ENCODE measurements at regions not wholly inside any gene's neighbourhood (a gene's known extent, or its start where the extent isn't known, plus 50 kb on each side); places are given as distances from the start of the nearest gene placed in this dataset.
"Not testable (repeated sequence)": the region's sequence is repeated elsewhere in the genome, so short reads cannot be mapped to it uniquely, and the experiment has no call there.

DNA sequence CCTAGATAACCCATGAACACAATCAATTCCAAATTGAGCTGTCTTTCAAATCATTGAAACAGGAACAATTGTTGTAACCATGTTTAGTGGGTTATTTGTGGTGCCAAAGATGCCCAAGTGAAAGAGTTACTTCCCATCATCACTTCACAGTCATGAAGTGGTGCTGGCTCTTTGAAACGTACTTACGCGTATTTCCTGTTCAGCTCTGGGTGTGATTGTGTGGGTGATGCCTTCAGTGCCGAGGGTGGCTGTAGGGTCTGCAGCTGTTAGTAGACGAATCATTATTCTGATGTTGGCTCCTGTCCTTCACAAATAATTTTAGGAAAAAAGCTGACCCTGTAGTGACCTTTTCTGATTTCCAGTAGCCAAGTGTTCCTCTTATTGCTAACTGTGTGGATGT lies 323.1 kb upstream of the KIAA1217 start:
- no peak for DNase-seq

DNA sequence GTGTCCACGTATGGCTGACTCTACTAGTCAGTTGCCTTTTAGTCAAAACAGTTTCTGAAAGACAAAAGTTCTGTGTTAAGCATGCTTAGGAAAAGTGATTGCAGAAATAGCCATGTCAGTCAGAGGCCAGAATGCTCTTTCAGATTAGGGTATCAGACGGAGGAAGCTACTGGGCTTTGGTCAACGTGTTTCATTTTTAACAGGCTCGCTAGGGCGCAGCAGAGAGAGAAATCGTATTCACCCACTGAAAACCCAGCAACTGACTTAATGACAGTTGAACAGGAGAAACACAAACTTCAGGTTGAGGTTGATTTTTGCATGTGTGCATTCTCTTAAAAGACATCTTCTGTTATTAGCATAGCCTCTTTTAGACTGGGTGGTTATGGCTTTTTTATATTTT lies 322.6 kb upstream of the KIAA1217 start:
- no peak for DNase-seq

GRCh38 chr10:23891301-23891700 lies 317.6 kb upstream of the KIAA1217 start:
- no peak for DNase-seq

DNA sequence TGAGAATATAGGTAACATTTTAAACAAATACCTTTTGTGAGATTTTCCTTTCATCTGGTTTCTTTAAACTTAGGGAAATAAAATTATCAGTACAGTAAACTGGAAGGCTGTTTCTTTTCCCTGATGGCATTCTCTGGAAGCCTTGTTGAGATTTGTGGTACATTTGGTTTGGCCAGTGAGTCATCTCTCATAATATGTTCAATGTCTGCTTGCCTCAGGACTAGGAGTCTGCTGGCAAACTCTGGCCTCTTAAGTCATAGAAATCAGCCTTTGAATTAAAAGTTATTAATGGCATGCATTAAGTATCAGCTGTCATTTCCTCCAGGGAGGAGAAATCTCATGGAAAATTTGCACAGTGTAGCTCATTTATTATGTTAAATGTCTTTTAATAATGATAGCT lies 316.6 kb upstream of the KIAA1217 start:
- DNase-seq: no peak

DNA sequence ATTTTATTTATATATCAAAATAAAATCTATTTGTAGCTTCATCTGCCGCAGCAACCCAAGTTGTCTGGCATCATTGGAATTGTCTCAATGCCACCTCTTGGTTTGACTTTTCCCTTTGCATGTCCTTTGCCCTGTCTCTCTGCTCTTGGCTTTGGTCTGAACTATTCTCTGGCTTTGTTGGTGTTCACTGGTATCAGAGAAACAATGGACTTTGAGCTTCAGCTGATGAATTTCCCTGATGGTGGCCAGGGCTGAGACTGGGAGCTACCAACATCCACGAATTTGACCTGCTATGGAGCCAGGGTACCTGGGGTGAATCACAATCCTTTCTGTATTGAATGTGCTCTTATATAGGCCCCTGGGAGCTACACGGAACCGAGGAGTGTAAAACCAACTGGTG lies 311.7 kb upstream of the KIAA1217 start:
- DNase-seq: no peak

DNA sequence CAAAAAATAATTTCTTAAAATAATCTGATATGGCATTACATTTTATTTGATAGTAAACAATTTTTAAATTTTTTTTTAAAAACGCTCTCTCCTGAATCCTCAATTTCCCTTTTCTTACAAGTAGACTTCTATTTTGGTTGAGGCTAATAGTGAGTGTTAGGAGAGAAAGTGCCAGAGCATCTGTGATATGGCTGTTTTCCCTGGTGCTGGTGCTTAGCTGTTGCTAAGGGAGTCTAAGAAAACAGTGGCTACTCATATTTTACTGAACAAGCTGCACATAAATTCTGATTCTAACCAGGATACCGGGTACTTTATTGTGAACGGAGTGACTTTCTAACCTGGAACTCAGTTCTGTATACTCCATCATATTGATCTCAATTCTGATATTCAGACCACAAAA lies 311.1 kb upstream of the KIAA1217 start:
- no peak for DNase-seq

DNA sequence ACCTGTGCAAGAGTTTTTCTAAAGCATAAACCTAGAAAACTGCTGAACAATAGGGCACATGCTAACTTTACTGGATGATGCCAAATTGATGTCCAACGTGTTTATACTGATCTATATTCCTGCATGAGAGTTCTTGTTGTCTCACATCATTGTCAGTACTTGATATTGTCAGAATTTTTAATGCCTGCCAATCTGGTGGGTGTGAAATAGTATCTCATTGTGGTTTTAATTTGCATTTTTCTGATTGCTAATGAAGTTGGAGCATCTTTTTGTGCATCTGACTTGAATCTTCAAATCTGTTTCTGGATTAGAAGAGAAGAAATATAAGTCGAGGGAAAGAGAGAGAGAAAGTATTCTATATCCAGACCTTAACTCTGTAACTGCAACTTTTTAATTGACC lies 309.8 kb upstream of the KIAA1217 start:
- no peak for DNase-seq

DNA sequence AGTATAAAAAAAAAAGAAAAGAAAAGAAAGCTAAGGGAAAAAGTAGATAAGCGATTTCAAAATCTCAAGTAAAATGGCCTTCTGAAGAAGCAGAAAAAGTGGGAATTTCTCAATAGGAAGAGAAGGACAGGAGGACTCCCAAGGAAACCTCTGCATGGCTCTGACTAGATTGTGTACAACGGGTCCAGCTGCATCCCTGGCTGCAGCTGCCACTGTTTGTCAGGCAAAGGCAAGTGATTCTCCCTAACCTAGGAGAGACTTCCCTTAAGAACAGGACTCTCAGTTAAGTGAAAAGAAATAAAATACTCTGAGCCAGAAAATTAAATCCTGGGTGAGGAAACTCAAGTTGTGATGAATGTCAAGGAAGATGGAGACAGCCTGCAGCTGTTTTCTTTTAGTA lies 298.6 kb upstream of the KIAA1217 start:
- no peak for DNase-seq

DNA sequence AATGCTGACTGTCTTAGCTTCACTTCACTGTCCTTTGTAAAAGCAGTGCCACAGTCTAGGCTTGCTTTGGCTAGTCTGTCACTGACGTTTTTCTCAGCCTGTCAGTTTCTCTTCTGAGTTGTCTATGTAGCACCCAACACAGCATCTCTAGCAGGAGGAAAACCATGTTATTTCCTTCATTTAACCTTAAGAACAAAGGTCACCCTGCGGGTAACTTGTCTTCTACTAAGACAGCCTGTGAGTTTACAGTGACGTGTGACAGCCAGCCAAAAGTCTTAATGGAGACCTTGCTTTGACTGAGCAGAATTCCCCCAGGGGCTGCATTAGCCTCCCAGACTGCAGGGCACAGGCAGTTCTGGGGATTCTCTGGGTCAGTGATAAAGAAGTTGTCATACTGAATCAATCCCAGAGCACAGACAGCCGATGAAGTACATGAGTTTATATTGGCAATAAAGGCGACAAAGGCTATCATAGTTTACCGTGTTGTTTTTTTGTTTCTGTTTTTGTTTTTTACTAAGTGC lies 296.0 kb upstream of the KIAA1217 start:
- no peak for DNase-seq

DNA sequence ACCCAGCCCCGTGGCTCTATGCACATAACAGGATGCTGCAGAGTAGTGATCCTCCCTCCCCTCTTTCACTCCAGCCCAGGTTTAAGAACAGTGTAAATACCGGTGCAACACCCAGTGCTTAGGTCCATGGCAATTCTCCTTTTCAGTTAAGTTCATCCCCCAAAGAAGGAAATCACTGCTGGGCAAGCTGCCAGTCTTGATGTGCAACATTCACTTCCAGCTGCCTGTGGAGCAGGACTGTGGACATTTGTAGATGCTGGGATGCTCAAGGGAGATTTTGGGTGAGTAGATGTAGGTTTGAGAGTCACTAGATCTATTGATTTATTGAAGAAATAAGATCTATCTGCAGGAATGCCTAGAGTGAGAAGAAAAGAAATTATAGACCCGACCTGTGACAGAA lies 294.3 kb upstream of the KIAA1217 start:
- no peak for DNase-seq

DNA sequence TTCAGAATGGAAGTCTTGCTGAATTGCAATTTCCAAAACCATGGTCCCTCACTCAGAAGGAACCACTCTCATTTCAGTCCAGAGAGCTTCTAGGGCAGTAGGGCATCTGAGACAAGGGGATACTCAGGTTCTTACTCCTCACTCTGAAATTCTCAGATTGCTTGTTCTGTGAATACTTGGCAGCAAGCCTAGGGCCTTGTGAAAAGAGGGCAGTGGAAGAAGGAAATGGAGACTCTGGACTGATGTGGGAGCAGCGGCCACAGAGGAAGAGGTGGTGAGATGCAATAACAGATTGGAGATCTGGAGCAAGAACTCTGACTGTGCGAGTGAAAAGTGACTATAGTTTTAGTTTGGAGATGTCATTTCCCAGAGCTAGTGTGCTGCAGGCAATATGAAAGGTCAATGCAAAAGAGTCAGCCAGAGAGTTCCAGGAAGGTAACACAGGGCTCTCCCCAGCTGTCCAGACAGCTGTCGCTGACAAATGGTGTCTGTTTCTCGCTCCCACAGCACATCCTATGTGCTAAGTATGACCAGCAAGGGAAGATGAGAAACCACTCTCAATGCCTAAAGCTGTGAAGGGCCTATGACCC lies 291.6 kb upstream of the KIAA1217 start:
- no peak for DNase-seq

DNA sequence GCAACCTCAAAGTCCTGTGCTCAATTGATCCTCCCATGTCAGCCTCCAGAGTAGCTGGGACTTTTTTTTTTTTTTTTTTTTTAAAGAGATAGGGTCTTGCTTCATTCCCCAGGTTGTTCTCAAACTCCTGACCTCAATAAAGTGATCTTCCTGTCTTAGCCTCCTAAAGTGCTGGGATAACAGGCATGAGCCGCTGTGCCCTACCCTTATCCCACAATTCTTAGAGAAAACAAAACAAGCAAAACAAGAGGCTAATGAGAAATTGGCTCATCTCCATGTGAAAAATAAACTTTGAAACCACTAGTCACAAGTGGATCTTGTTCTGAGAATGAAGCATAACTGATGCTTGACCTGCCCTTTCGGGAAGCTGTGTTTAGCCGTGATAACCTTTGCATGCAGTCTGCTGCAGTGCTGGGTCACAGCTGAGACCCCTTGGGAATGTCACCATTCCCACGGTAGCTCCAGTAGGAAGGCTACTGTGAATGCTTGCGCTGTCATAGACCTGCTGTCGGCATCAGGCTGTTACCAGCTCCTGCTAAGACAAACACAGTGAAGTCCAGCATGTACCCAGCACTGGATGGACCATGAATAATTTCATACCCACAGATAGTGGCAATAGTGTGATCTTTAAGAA lies 290.7 kb upstream of the KIAA1217 start:
- no peak for DNase-seq

DNA sequence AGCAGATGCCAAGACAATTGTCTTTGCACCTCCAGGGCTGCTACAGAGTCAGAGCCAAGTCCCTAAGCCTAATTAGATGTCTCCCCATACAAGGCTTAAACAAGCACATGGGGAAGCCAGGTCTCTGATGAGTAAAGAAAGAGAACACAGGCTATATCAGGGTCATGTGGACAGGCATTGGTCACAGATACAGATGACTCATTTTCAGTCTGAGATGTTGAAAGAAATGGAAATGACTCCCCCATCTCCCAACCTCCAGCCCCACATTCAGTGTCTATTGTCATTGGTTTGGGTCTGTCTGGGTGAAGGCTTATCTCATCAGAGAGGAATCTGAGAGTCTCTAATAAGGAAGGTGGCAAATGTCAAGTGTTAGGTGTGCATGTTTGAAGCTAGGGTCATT lies 290.1 kb upstream of the KIAA1217 start:
- no peak for DNase-seq

- no peak for DNase-seq
Measured at GRCh38 chr10:23927576-23928325, 281.2 kb upstream of the KIAA1217 start.

GRCh38 chr10:23934023-23934422 lies 274.9 kb upstream of the KIAA1217 start:
- DNase-seq: not testable (repeated sequence)

DNA sequence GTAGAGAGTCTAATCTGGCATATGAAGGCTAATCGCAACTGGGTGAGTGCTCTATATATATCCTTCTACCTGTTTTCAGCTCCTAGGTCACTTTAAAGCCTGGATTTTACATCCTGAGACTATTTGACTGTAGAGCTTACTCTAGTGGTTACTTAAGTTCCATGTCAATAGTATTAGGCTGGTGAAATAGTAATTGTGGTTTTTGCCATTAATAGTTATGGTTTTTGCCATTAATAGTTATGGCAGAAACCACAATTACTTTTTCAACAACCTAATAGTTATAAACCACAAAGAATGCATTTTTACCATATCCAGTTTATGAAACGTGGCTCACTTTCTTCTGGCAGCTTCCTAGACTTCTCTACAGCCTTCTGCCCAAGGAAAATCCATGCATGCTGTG lies 263.1 kb upstream of the KIAA1217 start:
- DNase-seq: no peak

DNA sequence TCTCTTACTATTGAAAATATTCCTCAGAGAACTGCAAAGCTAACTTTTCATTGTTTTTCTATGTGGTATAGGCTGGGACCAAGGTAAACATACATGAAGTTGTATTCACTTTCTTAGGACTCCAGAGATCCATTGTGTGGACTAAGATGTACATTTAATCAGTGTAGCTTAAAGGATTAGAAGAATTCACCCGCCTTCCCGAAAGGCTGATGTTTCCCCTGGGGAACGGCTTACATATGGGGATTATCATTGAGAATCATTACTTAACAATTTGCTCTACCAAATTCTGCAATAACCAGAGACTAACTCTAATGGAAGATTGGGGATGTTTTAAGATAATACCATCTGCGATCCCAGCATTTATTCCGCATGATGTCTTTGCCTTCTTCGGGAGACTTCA lies 257.1 kb upstream of the KIAA1217 start:
- no peak for DNase-seq

- no peak for DNase-seq
Measured at GRCh38 chr10:23955456-23956225, 253.3 kb upstream of the KIAA1217 start.

- no peak for DNase-seq
Measured at GRCh38 chr10:23965123-23965522, 243.8 kb upstream of the KIAA1217 start.

DNA sequence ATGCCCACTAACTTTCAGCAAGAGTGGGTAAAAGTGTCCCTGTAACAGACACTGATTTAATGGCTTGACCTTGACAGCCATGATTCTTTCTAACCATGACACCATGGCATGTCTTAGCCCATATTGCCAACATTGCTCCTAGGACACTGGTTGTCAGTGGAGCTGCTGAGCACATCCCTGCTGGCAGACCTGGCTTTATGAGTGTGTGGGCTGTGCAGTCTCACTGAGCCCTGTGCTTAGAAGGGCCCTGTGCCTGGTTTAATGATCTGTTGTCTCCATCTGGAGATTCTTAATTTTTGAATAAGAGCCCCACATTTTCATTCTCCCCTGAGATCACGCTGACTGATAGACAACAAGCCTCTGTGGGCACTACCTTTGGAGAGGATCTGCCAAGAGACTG lies 243.1 kb upstream of the KIAA1217 start:
- DNase-seq: no peak

DNA sequence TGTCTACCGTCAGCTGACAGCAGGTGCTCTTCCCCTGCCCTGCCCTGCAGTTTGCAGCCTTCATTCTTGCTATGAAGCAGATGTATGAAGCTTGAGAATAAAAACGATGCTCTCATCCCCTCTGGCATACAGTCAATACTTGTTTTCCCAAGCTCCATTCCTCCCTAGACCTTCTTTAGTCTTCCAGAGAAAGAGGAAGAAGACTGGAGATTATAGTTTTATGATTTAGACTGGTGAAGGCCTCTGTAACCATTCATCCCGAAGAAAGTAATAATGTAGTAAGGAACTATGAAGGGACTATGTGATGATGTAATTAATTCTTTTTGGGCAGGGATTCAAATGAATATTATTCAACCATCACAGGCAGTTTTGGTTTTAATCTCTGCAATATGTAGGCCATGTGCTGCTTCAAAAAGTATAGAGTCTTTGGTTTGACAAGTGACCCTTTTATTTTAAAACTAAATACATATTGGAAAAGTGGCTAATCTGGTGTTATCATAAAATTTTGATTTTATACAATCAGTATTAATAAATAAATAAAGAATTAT lies 242.4 kb upstream of the KIAA1217 start:
- DNase-seq: no peak

- no peak for DNase-seq
Measured at GRCh38 chr10:23968301-23968700, 240.6 kb upstream of the KIAA1217 start.

GRCh38 chr10:23974746-23975272 lies 234.1 kb upstream of the KIAA1217 start:
- DNase-seq: no peak

All from NCI-H1105 treated with DMSO at 0.1 percent for 48 hours (cell line).